MM.1S (cell line): ENCODE measurements at regions not wholly inside any gene's neighbourhood (a gene's known extent, or its start where the extent isn't known, plus 50 kb on each side); places are given as distances from the start of the nearest gene placed in this dataset.
"Not testable (repeated sequence)": the region's sequence is repeated elsewhere in the genome, so short reads cannot be mapped to it uniquely, and the experiment has no call there.

Experiments
- DNase-seq: peaks from one replicate; pipeline ENCODE4 v3.0.0-alpha.2; 2015
- H2AFZ ChIP-seq: fragments of 300-600 bp; sonication (generic); 2 replicates; pipeline ENCODE4 v1.6.0; 2016; ENCODE audit warnings: antibody characterized with exemption, low read length
- H3F3A ChIP-seq: fragments of 300-600 bp; sonication (generic); 2 replicates; pipeline ENCODE4 v1.6.1; 2016; ENCODE audit warnings: mild to moderate bottlenecking, antibody characterized with exemption, low read length, moderate library complexity, mixed read lengths; ENCODE audit not compliant: insufficient read depth
- H3K27ac ChIP-seq: fragments of 300-600 bp; sonication (generic); 2 replicates; pipeline ENCODE4 v1.5.1; 2016; ENCODE audit warnings: mild to moderate bottlenecking, low read length
- H3K27me3 ChIP-seq: fragments of 300-600 bp; sonication (generic); replicated peaks from 2 replicates; pipeline ENCODE4 v1.6.0; 2016; ENCODE audit warnings: low read length; ENCODE audit not compliant: insufficient read depth
- H3K36me3 ChIP-seq: fragments of 300-600 bp; sonication (generic); replicated peaks from 2 replicates; pipeline ENCODE4 v1.6.1; 2016; ENCODE audit warnings: mild to moderate bottlenecking, low read length, mixed read lengths; ENCODE audit not compliant: insufficient read depth
- H3K4me1 ChIP-seq: fragments of 300-600 bp; sonication (generic); 2 replicates; pipeline ENCODE4 v1.6.1; 2016; ENCODE audit warnings: low read length, mixed read lengths
- H3K4me2 ChIP-seq: fragments of 300-600 bp; sonication (generic); 2 replicates; pipeline ENCODE4 v1.6.0; 2016; ENCODE audit warnings: low read depth, low read length
- H3K4me3 ChIP-seq: fragments of 300-600 bp; sonication (generic); 2 replicates; pipeline ENCODE4 v1.5.1; 2016; ENCODE audit warnings: low read length, mixed read lengths
- H3K79me2 ChIP-seq: fragments of 300-600 bp; sonication (generic); 2 replicates; pipeline ENCODE4 v1.6.1; 2016; ENCODE audit warnings: mixed run types, low read length, mixed read lengths
- H3K9ac ChIP-seq: fragments of 300-600 bp; sonication (generic); 2 replicates; pipeline ENCODE4 v1.6.1; 2016; ENCODE audit warnings: low read length, mixed read lengths
- H3K9me2 ChIP-seq: fragments of 300-600 bp; sonication (generic); replicated peaks from 2 replicates; pipeline ENCODE4 v1.6.1; 2016; ENCODE audit warnings: mild to moderate bottlenecking, low read length, mixed read lengths; ENCODE audit not compliant: insufficient read depth
- H3K9me3 ChIP-seq: fragments of 300-600 bp; sonication (generic); replicated peaks from 2 replicates; pipeline ENCODE4 v1.6.1; 2016; ENCODE audit warnings: mild to moderate bottlenecking, low read length, mixed read lengths; ENCODE audit not compliant: insufficient read depth
- H4K20me1 ChIP-seq: fragments of 300-600 bp; sonication (generic); 2 replicates; pipeline ENCODE4 v1.6.1; 2016; ENCODE audit warnings: mild to moderate bottlenecking, low read length, moderate library complexity, mixed read lengths; ENCODE audit not compliant: insufficient read depth
- CTCF ChIP-seq: fragments of 300-600 bp; sonication (generic); IDR thresholded peaks from 2 replicates; pipeline ENCODE4 v1.5.1; 2016; ENCODE audit warnings: antibody characterized with exemption, low read length, mixed read lengths
- EZH2 ChIP-seq: fragments of 300-600 bp; sonication (generic); optimal IDR thresholded peaks from 2 replicates; pipeline ENCODE3; 2017; ENCODE audit warnings: low read depth, mild to moderate bottlenecking, antibody characterized with exemption, low read length, mixed read lengths
- EZH2phosphoT487 ChIP-seq: fragments of 300-600 bp; sonication (generic); IDR thresholded peaks from 2 replicates; pipeline ENCODE4 v1.6.1; 2018; ENCODE audit warnings: antibody characterized with exemption, low read length

GRCh38 chr7:19519443-19520021 lies 189.3 kb downstream of the POLR1F start:
- Histone ChIP-seq H3K4me2 (no peak overlapping the region), H3K4me3 (no peak overlapping the region), H3F3A (no peaks in the 10 kb centered on the region), H3K9ac (no peak overlapping the region), H2AFZ (no peak overlapping the region), H3K9me2 (no peaks in the 10 kb centered on the region), H3K27ac (no peak overlapping the region), H3K4me1 (no peaks in the 10 kb centered on the region), H4K20me1 (no peaks in the 10 kb centered on the region), H3K79me2 (no peaks in the 10 kb centered on the region), H3K27me3 (no peaks in the 10 kb centered on the region), H3K36me3 (no peaks in the 10 kb centered on the region), H3K9me3 (no peaks in the 10 kb centered on the region)
- DNase-seq = no peak
- TF ChIP-seq CTCF (no peak), EZH2 (no peak), EZH2phosphoT487 (no peak)

GRCh38 chr7:19517546-19517945 lies 191.3 kb downstream of the POLR1F start:
- not testable (repeated sequence) for H3K36me3 ChIP-seq, H3K9ac ChIP-seq, H3K4me1 ChIP-seq, H3K27ac ChIP-seq, H3K79me2 ChIP-seq, H3K9me2 ChIP-seq, H2AFZ ChIP-seq, H3K4me2 ChIP-seq, H3F3A ChIP-seq, H4K20me1 ChIP-seq, H3K4me3 ChIP-seq, DNase-seq, H3K9me3 ChIP-seq, H3K27me3 ChIP-seq

GRCh38 chr7:19508821-19509220 lies 200.0 kb downstream of the POLR1F start:
- Histone ChIP-seq H3K27ac (no peak overlapping the region), H3K4me3 (no peak overlapping the region), H2AFZ (no peak overlapping the region), H3K27me3 (no peaks in the 10 kb centered on the region), H3K9me3 (no peaks in the 10 kb centered on the region), H3F3A (no peaks in the 10 kb centered on the region), H3K36me3 (no peaks in the 10 kb centered on the region), H3K4me1 (no peaks in the 10 kb centered on the region), H3K79me2 (no peaks in the 10 kb centered on the region), H4K20me1 (no peaks in the 10 kb centered on the region), H3K4me2 (no peak overlapping the region), H3K9ac (no peak overlapping the region), H3K9me2 (no peaks in the 10 kb centered on the region)
- no peak for TF ChIP-seq EZH2
- TF ChIP-seq CTCF = no peak
- no peak for TF ChIP-seq EZH2phosphoT487
- DNase-seq = no peak

GRCh38 chr7:19508124-19508523 lies 200.7 kb downstream of the POLR1F start:
- Histone ChIP-seq H3K9me3 (no peaks in the 10 kb centered on the region), H3K4me1 (no peaks in the 10 kb centered on the region), H2AFZ (no peak overlapping the region), H3K36me3 (no peaks in the 10 kb centered on the region), H3K79me2 (no peaks in the 10 kb centered on the region), H3K27me3 (no peaks in the 10 kb centered on the region), H3F3A (no peaks in the 10 kb centered on the region), H3K27ac (no peak overlapping the region), H3K4me3 (no peak overlapping the region), H3K4me2 (no peak overlapping the region), H4K20me1 (no peaks in the 10 kb centered on the region), H3K9ac (no peak overlapping the region), H3K9me2 (no peaks in the 10 kb centered on the region)
- TF ChIP-seq EZH2 = no peak
- TF ChIP-seq EZH2phosphoT487 = no peak
- TF ChIP-seq CTCF = no peak
- DNase-seq = no peak
